Endometrium (tissue), 2 donors: ENCODE measurements at regions not wholly inside any gene's neighbourhood (a gene's known extent, or its start where the extent isn't known, plus 50 kb on each side); places are given as distances from the start of the nearest gene placed in this dataset.
"Not testable (repeated sequence)": the region's sequence is repeated elsewhere in the genome, so short reads cannot be mapped to it uniquely, and the experiment has no call there.

Experiments
- FAIRE-seq: peaks from 2 replicates; lab custom pipeline; 2012; peaks lifted over from hg19 to GRCh38; lab: Jason Lieb, UNC
- donor health status: control.
- donor health status: control.

DNA sequence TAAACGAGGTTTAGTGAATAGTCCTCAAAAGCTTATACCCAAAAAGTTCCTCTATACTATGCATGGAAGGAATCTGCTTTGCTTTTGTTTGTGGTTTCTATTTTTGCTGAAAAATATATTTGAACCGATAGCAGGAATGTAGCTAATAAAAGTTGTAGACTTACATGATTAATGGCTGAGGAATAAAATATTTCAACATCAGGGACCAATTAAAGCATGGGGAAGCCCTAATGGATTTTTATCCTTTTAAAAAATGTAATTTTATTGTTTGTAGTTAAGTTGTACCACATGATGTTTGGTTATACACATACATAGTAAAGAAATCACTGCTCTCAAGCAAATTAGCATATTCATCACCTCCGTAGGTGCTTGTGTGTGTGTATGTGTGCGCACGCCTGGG, 295.3 kb upstream of the CNTN5 start:
- FAIRE-seq = peak; percentile 48

- FAIRE-seq = no peak
Observed at GRCh38 chr11:98728421-98728820, 292.3 kb upstream of the CNTN5 start.

DNA sequence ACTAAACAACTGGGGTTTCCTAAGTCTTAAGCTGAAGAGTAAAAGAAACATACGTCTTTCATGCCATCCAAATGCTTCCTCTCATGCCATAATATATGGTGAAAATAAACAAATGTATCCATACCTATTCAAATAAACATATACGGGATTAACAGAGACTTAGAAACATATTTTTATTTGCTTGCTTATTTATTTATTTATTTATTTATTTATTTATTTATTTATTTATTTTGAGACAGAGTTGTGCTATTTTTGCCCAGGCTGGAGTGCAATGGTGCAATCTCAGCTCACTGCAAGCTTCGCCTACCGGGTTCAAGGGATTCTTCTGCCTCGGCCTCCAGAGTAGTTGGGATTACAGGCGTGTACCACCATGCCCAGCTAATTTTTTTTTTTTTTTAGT, 291.6 kb upstream of the CNTN5 start:
- FAIRE-seq = no peak

- FAIRE-seq = no peak
Observed at GRCh38 chr11:98732947-98733346, 287.8 kb upstream of the CNTN5 start.

DNA sequence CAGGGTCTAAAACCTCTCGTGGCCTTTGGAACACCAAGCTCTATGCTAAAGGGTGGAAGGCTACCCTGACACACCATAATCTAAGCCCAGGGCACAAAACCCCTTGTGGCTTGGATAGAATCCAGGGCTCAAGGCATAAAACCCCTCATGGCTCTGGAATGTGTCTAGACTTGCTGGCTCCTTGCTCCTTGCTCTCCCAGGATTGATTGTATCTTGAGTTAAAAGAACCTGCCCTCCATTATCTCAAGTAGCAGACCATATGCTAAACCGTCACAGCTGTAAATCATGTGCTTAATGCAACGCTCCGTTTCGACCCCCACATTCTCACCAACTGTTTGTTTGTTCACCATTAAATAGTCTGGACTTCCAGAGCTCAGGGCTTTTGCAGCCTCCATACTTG, 287.4 kb upstream of the CNTN5 start:
- not testable (repeated sequence) for FAIRE-seq

- no peak for FAIRE-seq
Observed at GRCh38 chr11:98734686-98735085, 286.1 kb upstream of the CNTN5 start.

GRCh38 chr11:98736833-98737232, 283.9 kb upstream of the CNTN5 start:
- no peak for FAIRE-seq

DNA sequence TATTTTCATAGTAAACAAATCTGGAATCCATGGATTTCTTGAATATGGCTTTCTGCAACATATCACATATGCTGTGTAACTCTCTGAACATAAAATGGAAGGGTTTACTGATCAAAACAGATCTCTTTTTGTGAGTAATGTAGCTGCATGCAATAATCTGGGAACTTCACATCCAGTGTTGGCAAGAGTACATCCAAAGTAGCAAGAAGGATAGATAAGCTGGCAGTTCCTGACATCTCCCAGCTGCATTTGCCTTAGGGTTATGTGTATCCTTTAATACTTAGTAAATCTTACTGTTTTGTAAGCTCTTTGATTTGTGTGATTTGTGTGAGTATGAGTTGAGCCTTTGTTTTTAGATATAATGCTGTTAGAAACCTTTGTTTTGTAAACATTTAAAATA, 280.4 kb upstream of the CNTN5 start:
- no peak for FAIRE-seq

DNA sequence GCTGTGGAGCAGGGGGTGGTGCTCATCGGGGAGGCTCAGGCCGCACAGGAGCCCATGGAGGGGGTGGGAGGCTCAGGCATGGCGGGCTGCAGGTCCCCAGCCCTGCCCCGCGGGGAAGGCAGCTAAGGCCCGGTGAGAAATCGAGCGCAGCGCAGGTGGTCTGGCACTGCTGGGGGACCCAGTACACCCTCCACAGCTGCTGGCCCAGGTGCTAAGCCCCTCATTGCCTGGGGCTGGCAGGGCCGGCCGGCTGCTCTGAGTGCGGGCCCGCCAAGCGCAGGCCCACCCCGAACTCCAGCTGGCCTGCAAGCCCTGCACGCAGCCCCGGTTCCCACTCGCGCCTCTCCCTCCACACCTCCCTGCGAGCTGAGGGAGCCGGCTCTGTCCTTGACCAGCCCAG, 257.3 kb upstream of the CNTN5 start:
- not testable (repeated sequence) for FAIRE-seq

- FAIRE-seq = no peak
Observed at GRCh38 chr11:98766903-98767302, 253.8 kb upstream of the CNTN5 start.

- FAIRE-seq = not testable (repeated sequence)
Observed at GRCh38 chr11:98770046-98770445, 250.7 kb upstream of the CNTN5 start.

DNA sequence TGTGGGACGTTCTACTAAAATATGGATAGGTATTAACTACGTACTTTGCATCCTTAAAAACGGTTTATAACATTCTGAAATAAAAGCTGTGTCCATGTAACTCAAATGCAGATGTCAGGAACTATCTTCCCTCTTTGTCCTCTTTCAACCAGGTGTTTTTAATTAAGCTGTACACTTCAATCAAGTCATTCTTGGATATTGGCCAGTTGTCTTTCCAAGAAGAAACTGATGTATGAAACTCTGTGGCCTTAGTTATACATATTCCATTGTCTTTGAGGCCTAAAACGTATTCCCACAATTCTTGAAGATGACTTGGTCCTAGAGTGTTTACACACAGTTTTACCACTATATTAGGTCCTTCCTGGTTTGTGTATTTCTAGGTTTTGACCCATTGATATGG, 249.0 kb upstream of the CNTN5 start:
- no peak for FAIRE-seq

DNA sequence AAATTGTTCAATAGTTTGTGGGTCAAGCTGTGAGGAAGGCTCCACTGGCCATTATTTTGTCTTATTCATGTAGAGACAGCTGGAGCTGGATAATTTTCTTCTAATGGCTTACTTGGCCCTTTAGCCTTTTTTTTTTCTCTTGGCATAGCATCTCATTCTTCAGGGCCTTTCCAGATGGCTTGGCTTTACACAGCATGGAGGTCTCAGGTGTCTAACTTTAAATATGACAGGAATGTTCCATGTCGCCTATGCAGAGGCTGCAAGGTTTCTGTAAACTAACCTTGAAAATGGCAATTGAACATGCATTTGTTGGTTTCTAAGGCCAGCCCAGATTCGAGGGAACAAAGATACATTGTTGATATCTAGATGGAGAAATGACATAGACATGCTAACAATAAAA, 247.9 kb upstream of the CNTN5 start:
- FAIRE-seq = no peak

DNA sequence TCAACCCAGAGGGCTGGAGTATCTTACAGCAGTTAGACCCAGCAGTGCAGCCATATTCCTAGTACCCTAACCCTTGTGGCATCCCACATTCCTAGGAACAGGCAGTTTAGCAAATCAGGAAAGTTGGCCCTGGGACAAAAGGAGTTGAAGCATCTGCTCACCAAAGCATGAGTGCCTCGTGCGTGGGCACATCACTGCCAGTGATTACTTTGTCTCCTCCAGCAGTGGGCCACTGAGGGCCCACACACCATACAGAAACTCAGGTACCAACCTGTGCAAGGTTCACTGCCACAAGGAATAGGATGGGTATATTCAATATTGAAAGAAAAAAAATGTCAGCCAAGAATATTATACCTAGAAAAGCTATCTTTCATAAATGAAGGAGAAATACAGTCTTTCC, 227.5 kb upstream of the CNTN5 start:
- no peak for FAIRE-seq

- no peak for FAIRE-seq
Observed at GRCh38 chr11:98798333-98798732, 222.4 kb upstream of the CNTN5 start.

- no peak for FAIRE-seq
Observed at GRCh38 chr11:98800696-98801095, 220.1 kb upstream of the CNTN5 start.

GRCh38 chr11:98828986-98829708, 191.6 kb upstream of the CNTN5 start:
- no peak for FAIRE-seq

GRCh38 chr11:98829971-98830370, 190.8 kb upstream of the CNTN5 start:
- no peak for FAIRE-seq

DNA sequence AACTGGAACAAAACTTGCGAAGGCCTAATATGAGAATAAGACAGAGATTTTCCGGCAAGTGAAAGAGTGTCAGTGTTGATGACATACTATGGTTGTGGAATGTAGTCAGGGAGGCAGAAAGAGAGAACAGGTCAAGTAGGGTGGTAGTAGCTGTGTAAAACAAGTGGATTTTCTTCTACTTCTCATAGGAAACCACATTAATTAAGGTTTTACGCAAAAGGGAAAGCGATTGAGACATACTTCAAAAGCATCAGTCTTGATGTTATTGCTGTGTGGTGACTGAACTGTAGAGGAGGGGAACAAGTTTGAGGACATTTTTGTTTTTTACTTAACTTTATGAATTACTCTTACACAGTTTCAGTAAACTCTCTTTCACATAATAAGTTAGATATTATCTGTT, 186.0 kb upstream of the CNTN5 start:
- FAIRE-seq = no peak

DNA sequence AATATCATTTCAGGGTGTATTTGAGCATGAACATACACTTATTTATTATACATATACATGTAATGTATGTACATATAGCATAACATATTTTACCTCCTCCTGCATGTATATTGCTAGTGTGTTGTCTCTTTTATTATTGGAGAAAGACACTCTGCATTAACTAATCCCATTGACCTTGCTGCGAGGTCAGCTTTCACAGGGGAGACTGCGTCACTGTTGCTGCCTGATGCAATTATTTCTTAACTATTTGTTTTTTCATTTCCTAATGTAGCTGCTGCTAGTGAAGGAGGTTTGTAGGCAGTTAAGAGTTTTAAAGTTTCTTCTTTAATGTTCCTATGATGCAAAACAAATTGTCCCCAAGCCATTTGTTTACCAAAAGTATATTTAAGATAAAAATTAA, 185.4 kb upstream of the CNTN5 start:
- FAIRE-seq = no peak

DNA sequence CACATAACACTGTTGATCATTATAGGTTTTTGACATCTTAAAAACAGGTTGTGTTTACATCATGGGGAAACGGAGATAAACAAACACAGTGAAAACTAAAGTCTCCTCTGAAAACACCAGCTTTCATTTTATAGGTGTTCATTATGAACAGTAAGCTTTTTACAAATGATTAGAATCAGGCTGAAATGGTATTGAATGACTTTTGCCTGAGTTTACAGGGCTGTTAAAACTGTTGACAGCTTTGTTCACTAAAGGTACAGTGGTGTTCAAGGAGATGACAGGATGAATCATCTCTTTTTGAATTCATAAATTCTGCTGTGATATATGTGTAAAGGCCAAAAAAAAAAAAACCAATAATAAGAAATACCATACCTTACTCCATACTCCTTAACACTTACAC, 184.6 kb upstream of the CNTN5 start:
- no peak for FAIRE-seq

GRCh38 chr11:98842187-98842586, 178.6 kb upstream of the CNTN5 start:
- FAIRE-seq = no peak

DNA sequence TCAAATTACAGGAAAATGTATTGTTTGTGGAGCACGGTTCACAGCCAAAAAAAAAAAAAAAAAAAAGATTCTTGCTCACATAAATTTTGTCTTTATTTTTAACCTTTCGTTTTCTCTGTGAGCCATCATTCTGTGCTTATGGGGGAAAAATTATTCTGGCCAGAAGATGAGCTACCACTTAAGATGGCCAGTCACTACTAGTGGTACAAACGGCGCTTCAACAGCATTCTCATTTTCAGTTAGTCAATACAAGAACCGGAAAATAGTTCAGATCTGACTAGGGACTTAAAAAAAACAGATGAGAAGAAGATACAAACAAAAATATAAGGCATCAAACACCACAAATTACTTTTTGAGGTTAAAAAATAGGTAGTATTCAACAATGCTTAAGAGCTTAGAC, 158.6 kb upstream of the CNTN5 start:
- no peak for FAIRE-seq

DNA sequence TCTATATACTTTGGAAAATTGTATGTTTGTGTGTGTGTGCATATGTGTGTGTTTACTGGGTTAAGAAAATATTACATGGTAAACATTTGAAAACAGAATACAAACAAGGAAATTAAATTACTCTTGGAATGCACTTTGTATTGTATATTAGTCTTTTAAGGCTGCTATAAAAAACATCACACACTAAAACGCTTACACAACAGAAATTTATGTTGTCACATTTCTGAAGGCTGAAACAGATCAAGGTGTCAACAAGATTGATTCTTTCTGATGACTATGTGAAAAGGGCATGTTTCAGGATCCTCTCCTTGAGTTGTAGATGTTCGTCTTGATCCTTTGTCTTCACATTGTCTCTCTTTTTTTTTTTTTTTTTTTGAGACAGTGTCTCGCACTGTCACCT, 149.1 kb upstream of the CNTN5 start:
- no peak for FAIRE-seq

- no peak for FAIRE-seq
Observed at GRCh38 chr11:98874050-98874449, 146.7 kb upstream of the CNTN5 start.
